ENCODE measurements at regions not wholly inside any gene's neighbourhood (a gene's known extent, or its start where the extent isn't known, plus 50 kb on each side); places are given as distances from the start of the nearest gene placed in this dataset.
"Not testable (repeated sequence)": the region's sequence is repeated elsewhere in the genome, so short reads cannot be mapped to it uniquely, and the experiment has no call there.

- Mint-ChIP-seq H3K27me3 (no peaks in the 10 kb centered on the region), H3K27ac (no peak overlapping the region), H3K4me3 (no peak overlapping the region), H3K4me1 (no peaks in the 10 kb centered on the region), H3K9me3 (no peaks in the 10 kb centered on the region)
- DNase-seq (no peak), ATAC-seq (no peak)
These were observed 588.3 kb downstream of the DNAH5 start for GRCh38 chr5:13356226-13356625.

GRCh38 chr5:13354611-13355010, 589.9 kb downstream of the DNAH5 start:
- no peaks in the 10 kb centered on the region for H3K4me1 Mint-ChIP-seq
- H3K9me3 Mint-ChIP-seq: no peaks in the 10 kb centered on the region
- H3K4me3 Mint-ChIP-seq: no peak overlapping the region
- no peak for DNase-seq
- H3K27me3 Mint-ChIP-seq: no peaks in the 10 kb centered on the region
- no peak for ATAC-seq
- H3K27ac Mint-ChIP-seq: no peak overlapping the region

GRCh38 chr5:13350767-13351166, 593.7 kb downstream of the DNAH5 start:
- ATAC-seq (no peak), DNase-seq (no peak)
- H3K4me1 Mint-ChIP-seq: no peaks in the 10 kb centered on the region
- H3K27ac Mint-ChIP-seq: no peak overlapping the region
- H3K9me3 Mint-ChIP-seq: peaks cover 0 to 3% of the 10 kb centered on the region in 2 donors
- H3K27me3 Mint-ChIP-seq: no peaks in the 10 kb centered on the region
- no peak overlapping the region for H3K4me3 Mint-ChIP-seq

- H3K4me3 Mint-ChIP-seq: no peak overlapping the region
- no peak for DNase-seq
- no peaks in the 10 kb centered on the region for H3K27me3 Mint-ChIP-seq
These were observed 595.9 kb downstream of the DNAH5 start for GRCh38 chr5:13348568-13348967.

GRCh38 chr5:13346401-13346800, 598.1 kb downstream of the DNAH5 start:
- Mint-ChIP-seq H3K4me1 (no peaks in the 10 kb centered on the region), H3K27me3 (no peaks in the 10 kb centered on the region), H3K4me3 (no peak overlapping the region), H3K9me3 (peaks cover 10 to 13% of the 10 kb centered on the region in 2 donors), H3K27ac (no peak overlapping the region)
- no peak for ATAC-seq
- no peak for DNase-seq

More at GRCh38 chr5:13348568-13348967, 595.9 kb downstream of the DNAH5 start:
- Mint-ChIP-seq H3K27ac (no peak overlapping the region), H3K9me3 (peaks cover 0 to 4% of the 10 kb centered on the region in 2 donors), H3K4me1 (no peaks in the 10 kb centered on the region)
- no peak for ATAC-seq

GRCh38 chr5:13339093-13339492, 605.4 kb downstream of the DNAH5 start:
- peaks cover 25 to 33% of the 10 kb centered on the region in 2 donors for H3K9me3 Mint-ChIP-seq
- no peak for ATAC-seq
- H3K4me1 Mint-ChIP-seq: no peaks in the 10 kb centered on the region
- H3K27ac Mint-ChIP-seq: no peak overlapping the region
- no peaks in the 10 kb centered on the region for H3K27me3 Mint-ChIP-seq
- H3K4me3 Mint-ChIP-seq: no peak overlapping the region
- no peak for DNase-seq

GRCh38 chr5:13335026-13335425, 609.5 kb downstream of the DNAH5 start:
- H3K27me3 Mint-ChIP-seq, ATAC-seq, H3K4me3 Mint-ChIP-seq, H3K4me1 Mint-ChIP-seq, H3K27ac Mint-ChIP-seq, DNase-seq: not testable (repeated sequence)
- peaks cover 10 to 21% of the 10 kb centered on the region in 2 donors for H3K9me3 Mint-ChIP-seq

GRCh38 chr5:13331585-13331984, 612.9 kb downstream of the DNAH5 start:
- no peaks in the 10 kb centered on the region for H3K4me1 Mint-ChIP-seq
- ATAC-seq: no peak
- no peak overlapping the region for H3K4me3 Mint-ChIP-seq
- H3K9me3 Mint-ChIP-seq: peaks cover 10 to 22% of the 10 kb centered on the region in 2 donors
- H3K27me3 Mint-ChIP-seq: no peaks in the 10 kb centered on the region
- no peak overlapping the region for H3K27ac Mint-ChIP-seq
- no peak for DNase-seq

GRCh38 chr5:13328316-13328715, 616.2 kb downstream of the DNAH5 start:
- peaks cover 0 to 16% of the 10 kb centered on the region in 2 donors for H3K9me3 Mint-ChIP-seq
- no peak for DNase-seq

GRCh38 chr5:13325765-13326164, 618.7 kb downstream of the DNAH5 start:
- no peak overlapping the region for H3K4me3 Mint-ChIP-seq
- peaks cover 0 to 9% of the 10 kb centered on the region in 2 donors for H3K9me3 Mint-ChIP-seq
- no peak overlapping the region for H3K27ac Mint-ChIP-seq
- DNase-seq (no peak), ATAC-seq (no peak)
- H3K4me1 Mint-ChIP-seq: no peaks in the 10 kb centered on the region
- H3K27me3 Mint-ChIP-seq: no peaks in the 10 kb centered on the region

More at GRCh38 chr5:13328316-13328715, 616.2 kb downstream of the DNAH5 start:
- Mint-ChIP-seq H3K4me3 (no peak overlapping the region), H3K4me1 (no peaks in the 10 kb centered on the region), H3K27me3 (no peaks in the 10 kb centered on the region), H3K27ac (no peak overlapping the region)
- no peak for ATAC-seq

GRCh38 chr5:13322769-13323168, 621.7 kb downstream of the DNAH5 start:
- no peak overlapping the region for H3K4me3 Mint-ChIP-seq
- DNase-seq (no peak), ATAC-seq (no peak)
- H3K27ac Mint-ChIP-seq: no peak overlapping the region
- H3K27me3 Mint-ChIP-seq: no peaks in the 10 kb centered on the region
- H3K4me1 Mint-ChIP-seq: no peaks in the 10 kb centered on the region
- peaks cover 0 to 5% of the 10 kb centered on the region in 2 donors for H3K9me3 Mint-ChIP-seq

GRCh38 chr5:13317654-13318053, 626.8 kb downstream of the DNAH5 start:
- peaks cover 17 to 29% of the 10 kb centered on the region in 2 donors for H3K9me3 Mint-ChIP-seq
- no peaks in the 10 kb centered on the region for H3K4me1 Mint-ChIP-seq
- DNase-seq: no peak
- ATAC-seq: no peak
- no peaks in the 10 kb centered on the region for H3K27me3 Mint-ChIP-seq
- no peak overlapping the region for H3K4me3 Mint-ChIP-seq
- no peak overlapping the region for H3K27ac Mint-ChIP-seq

- Mint-ChIP-seq H3K27ac (no peak overlapping the region), H3K9me3 (peaks cover 17 to 29% of the 10 kb centered on the region in 2 donors), H3K4me1 (no peaks in the 10 kb centered on the region), H3K4me3 (no peak overlapping the region), H3K27me3 (no peaks in the 10 kb centered on the region)
- DNase-seq (no peak), ATAC-seq (no peak)
These were observed 628.3 kb downstream of the DNAH5 start for GRCh38 chr5:13316176-13316575.

GRCh38 chr5:13307480-13307879, 637.0 kb downstream of the DNAH5 start:
- H3K4me1 Mint-ChIP-seq: no peaks in the 10 kb centered on the region
- H3K27me3 Mint-ChIP-seq: no peaks in the 10 kb centered on the region
- no peak overlapping the region for H3K27ac Mint-ChIP-seq
- H3K9me3 Mint-ChIP-seq: peaks cover 14 to 25% of the 10 kb centered on the region in 2 donors
- no peak overlapping the region for H3K4me3 Mint-ChIP-seq
- no peak for ATAC-seq
- no peak for DNase-seq

GRCh38 chr5:13303445-13303844, 641.0 kb downstream of the DNAH5 start:
- H3K9me3 Mint-ChIP-seq: peaks cover 19 to 25% of the 10 kb centered on the region in 2 donors
- no peaks in the 10 kb centered on the region for H3K27me3 Mint-ChIP-seq
- no peaks in the 10 kb centered on the region for H3K4me1 Mint-ChIP-seq

GRCh38 chr5:13278811-13279210, 665.7 kb downstream of the DNAH5 start:
- Mint-ChIP-seq H3K27me3 (no peaks in the 10 kb centered on the region), H3K9me3 (peaks cover 0 to 12% of the 10 kb centered on the region in 2 donors), H3K27ac (no peak overlapping the region), H3K4me3 (no peak overlapping the region), H3K4me1 (no peaks in the 10 kb centered on the region)
- DNase-seq (no peak), ATAC-seq (no peak)

More at GRCh38 chr5:13303445-13303844, 641.0 kb downstream of the DNAH5 start:
- ATAC-seq: no peak
- H3K4me3 Mint-ChIP-seq: no peak overlapping the region
- H3K27ac Mint-ChIP-seq: no peak overlapping the region
- DNase-seq: no peak

GRCh38 chr5:13278148-13278547, 666.3 kb downstream of the DNAH5 start:
- no peaks in the 10 kb centered on the region for H3K4me1 Mint-ChIP-seq
- H3K9me3 Mint-ChIP-seq: peaks cover 0 to 12% of the 10 kb centered on the region in 2 donors
- no peak overlapping the region for H3K4me3 Mint-ChIP-seq
- no peaks in the 10 kb centered on the region for H3K27me3 Mint-ChIP-seq
- ATAC-seq (no peak), DNase-seq (no peak)
- H3K27ac Mint-ChIP-seq: no peak overlapping the region

All from stimulated activated naive CD8-positive, alpha-beta T cell treated with anti-CD3 and anti-CD28 coated beads, Interleukin-15, amount 100 ng/mL, for 72 hours (primary cell).